Stimulated activated CD4-positive, alpha-beta T cell treated with anti-CD3 and anti-CD28 coated beads, TNF-alpha, amount 100 ng/mL, for 1 hour (primary cell): ENCODE measurements at regions not wholly inside any gene's neighbourhood (a gene's known extent, or its start where the extent isn't known, plus 50 kb on each side); places are given as distances from the start of the nearest gene placed in this dataset.
"Not testable (repeated sequence)": the region's sequence is repeated elsewhere in the genome, so short reads cannot be mapped to it uniquely, and the experiment has no call there.

Experiments used
- DNase-seq, 3 donors: peaks; one replicate each; pipeline ENCODE4 v3.0.0-alpha.2; 2020; ENCODE audit warnings: low read depth in 3 of 3, low spot score in 1 of 3

- not testable (repeated sequence) for DNase-seq
These were observed 101.8 kb upstream of the OSBPL11 start for GRCh38 chr3:125697126-125697525.

- DNase-seq, result peak in 1 of 3 donors; percentile 1
These were observed 102.8 kb upstream of the OSBPL11 start for GRCh38 chr3:125697979-125698640.

- DNase-seq, result no peak
These were observed 120.4 kb upstream of the OSBPL11 start for GRCh38 chr3:125715651-125716050.

- DNase-seq, result not testable (repeated sequence)
These were observed 136.9 kb upstream of the OSBPL11 start for GRCh38 chr3:125732151-125732550.

- not testable (repeated sequence) for DNase-seq
These were observed 146.9 kb upstream of the OSBPL11 start for GRCh38 chr3:125741991-125742718.

GRCh38 chr3:125742845-125743244, 147.5 kb upstream of the OSBPL11 start:
- DNase-seq, result not testable (repeated sequence)

GRCh38 chr3:125757050-125757449, 161.8 kb upstream of the OSBPL11 start:
- DNase-seq, result not testable (repeated sequence)

GRCh38 chr3:125758641-125759130, 163.4 kb upstream of the OSBPL11 start:
- not testable (repeated sequence) for DNase-seq

- DNase-seq, result not testable (repeated sequence)
These were observed 167.3 kb upstream of the OSBPL11 start for GRCh38 chr3:125762601-125763000.

GRCh38 chr3:125766285-125766826, 171.1 kb upstream of the OSBPL11 start:
- peak; percentile 8 to 66 (median 31) for DNase-seq

- DNase-seq, result not testable (repeated sequence)
These were observed 171.6 kb upstream of the OSBPL11 start for GRCh38 chr3:125766931-125767330.

- no peak for DNase-seq
These were observed 172.3 kb upstream of the OSBPL11 start for GRCh38 chr3:125767641-125768040.

- DNase-seq, result not testable (repeated sequence)
These were observed 173.5 kb upstream of the OSBPL11 start for GRCh38 chr3:125768821-125769220.

GRCh38 chr3:125771506-125771905, 176.2 kb upstream of the OSBPL11 start:
- not testable (repeated sequence) for DNase-seq

GRCh38 chr3:125774433-125775034, 179.2 kb upstream of the OSBPL11 start:
- not testable (repeated sequence) for DNase-seq

- not testable (repeated sequence) for DNase-seq
These were observed 179.8 kb upstream of the OSBPL11 start for GRCh38 chr3:125775106-125775505.

- not testable (repeated sequence) for DNase-seq
These were observed 180.5 kb upstream of the OSBPL11 start for GRCh38 chr3:125775606-125776294.

- not testable (repeated sequence) for DNase-seq
These were observed 184.0 kb upstream of the OSBPL11 start for GRCh38 chr3:125779276-125779675.

- DNase-seq, result not testable (repeated sequence)
These were observed 184.6 kb upstream of the OSBPL11 start for GRCh38 chr3:125779918-125780317.

- DNase-seq, result not testable (repeated sequence)
These were observed 186.4 kb upstream of the OSBPL11 start for GRCh38 chr3:125781678-125782077.

GRCh38 chr3:125790312-125790711, 178.7 kb upstream of the ROPN1B start:
- not testable (repeated sequence) for DNase-seq
